ENCODE measurements at regions not wholly inside any gene's neighbourhood (a gene's known extent, or its start where the extent isn't known, plus 50 kb on each side); places are given as distances from the start of the nearest gene placed in this dataset.

GRCh38 chr10:4482659-4483058 is 343.3 kb upstream of the AKR1E2 start:
- Mint-ChIP-seq H3K4me1 (ENCODE audit: unreplicated experiment) (peaks cover 4% of the 10 kb centered on the region), H3K4me3 (ENCODE audit: unreplicated experiment) (no peak overlapping the region), H3K9me3 (ENCODE audit: unreplicated experiment) (no peaks in the 10 kb centered on the region), H3K36me3 (ENCODE audit: low read depth, unreplicated experiment) (no peaks in the 10 kb centered on the region), H3K27me3 (ENCODE audit: unreplicated experiment) (no peaks in the 10 kb centered on the region), H3K27ac (ENCODE audit: unreplicated experiment) (no peak overlapping the region)
- TF ChIP-seq, protein P1, sequence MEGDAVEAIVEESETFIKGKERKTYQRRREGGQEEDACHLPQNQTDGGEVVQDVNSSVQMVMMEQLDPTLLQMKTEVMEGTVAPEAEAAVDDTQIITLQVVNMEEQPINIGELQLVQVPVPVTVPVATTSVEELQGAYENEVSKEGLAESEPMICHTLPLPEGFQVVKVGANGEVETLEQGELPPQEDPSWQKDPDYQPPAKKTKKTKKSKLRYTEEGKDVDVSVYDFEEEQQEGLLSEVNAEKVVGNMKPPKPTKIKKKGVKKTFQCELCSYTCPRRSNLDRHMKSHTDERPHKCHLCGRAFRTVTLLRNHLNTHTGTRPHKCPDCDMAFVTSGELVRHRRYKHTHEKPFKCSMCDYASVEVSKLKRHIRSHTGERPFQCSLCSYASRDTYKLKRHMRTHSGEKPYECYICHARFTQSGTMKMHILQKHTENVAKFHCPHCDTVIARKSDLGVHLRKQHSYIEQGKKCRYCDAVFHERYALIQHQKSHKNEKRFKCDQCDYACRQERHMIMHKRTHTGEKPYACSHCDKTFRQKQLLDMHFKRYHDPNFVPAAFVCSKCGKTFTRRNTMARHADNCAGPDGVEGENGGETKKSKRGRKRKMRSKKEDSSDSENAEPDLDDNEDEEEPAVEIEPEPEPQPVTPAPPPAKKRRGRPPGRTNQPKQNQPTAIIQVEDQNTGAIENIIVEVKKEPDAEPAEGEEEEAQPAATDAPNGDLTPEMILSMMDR (IDR thresholded peaks at IDR 0.05; ENCODE audit: unreplicated experiment) = no peak
- DNase-seq (ENCODE audit: low spot score) = no peak

DNA sequence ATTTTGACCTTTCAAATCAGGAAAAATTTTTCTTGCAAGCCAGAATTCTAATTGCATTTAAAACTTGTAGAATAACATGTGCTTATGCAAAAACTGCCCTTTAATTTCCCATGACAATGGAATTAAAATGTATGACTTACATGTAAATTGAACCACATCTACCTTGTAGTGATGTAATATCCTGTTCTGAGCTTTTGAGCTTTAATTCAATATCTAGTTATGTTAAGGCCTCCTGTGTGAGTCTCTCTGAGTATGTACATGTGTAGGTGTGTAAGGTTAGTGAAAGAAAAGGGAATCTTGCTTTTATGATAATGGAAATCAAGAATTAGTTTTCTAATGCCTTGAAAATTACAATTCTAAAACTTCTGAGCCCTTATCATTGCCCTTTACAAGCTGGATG is 344.8 kb upstream of the AKR1E2 start:
- no peak overlapping the region for H3K4me3 Mint-ChIP-seq (ENCODE audit: unreplicated experiment)
- H3K27ac Mint-ChIP-seq (ENCODE audit: unreplicated experiment) = no peak overlapping the region
- no peaks in the 10 kb centered on the region for H3K9me3 Mint-ChIP-seq (ENCODE audit: unreplicated experiment)
- H3K27me3 Mint-ChIP-seq (ENCODE audit: unreplicated experiment) = no peaks in the 10 kb centered on the region
- TF ChIP-seq, protein P1 (IDR thresholded peaks at IDR 0.05; ENCODE audit: unreplicated experiment) = no peak
- peaks cover 4% of the 10 kb centered on the region for H3K4me1 Mint-ChIP-seq (ENCODE audit: unreplicated experiment)
- H3K36me3 Mint-ChIP-seq (ENCODE audit: low read depth, unreplicated experiment) = no peaks in the 10 kb centered on the region
- DNase-seq (ENCODE audit: low spot score) = no peak

DNA sequence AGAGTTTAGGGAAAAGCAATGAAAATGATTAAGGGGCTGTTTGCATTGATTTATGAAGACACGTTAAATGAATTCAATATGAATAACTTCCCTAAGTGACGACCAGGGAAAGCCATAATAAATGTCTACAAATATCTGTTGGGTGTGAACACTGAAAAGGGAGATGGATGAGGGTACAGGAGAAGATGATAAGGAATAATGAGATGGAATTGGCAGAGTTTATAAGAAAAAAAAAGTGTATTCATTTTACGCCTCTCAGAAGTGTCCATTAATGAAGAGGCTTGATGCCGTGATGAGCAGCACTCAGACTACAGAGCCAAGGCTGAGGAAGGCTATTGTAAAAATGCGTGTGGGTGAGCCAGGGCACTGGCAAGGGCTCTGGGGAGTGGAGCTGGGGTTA is 346.7 kb upstream of the AKR1E2 start:
- no peaks in the 10 kb centered on the region for H3K9me3 Mint-ChIP-seq (ENCODE audit: unreplicated experiment)
- no peaks in the 10 kb centered on the region for H3K36me3 Mint-ChIP-seq (ENCODE audit: low read depth, unreplicated experiment)
- no peak overlapping the region for H3K27ac Mint-ChIP-seq (ENCODE audit: unreplicated experiment)
- H3K27me3 Mint-ChIP-seq (ENCODE audit: unreplicated experiment) = no peaks in the 10 kb centered on the region
- H3K4me1 Mint-ChIP-seq (ENCODE audit: unreplicated experiment) = peaks cover 8% of the 10 kb centered on the region
- no peak overlapping the region for H3K4me3 Mint-ChIP-seq (ENCODE audit: unreplicated experiment)
- TF ChIP-seq, protein P1 (IDR thresholded peaks at IDR 0.05; ENCODE audit: unreplicated experiment) = no peak
- no peak for DNase-seq (ENCODE audit: low spot score)

DNA sequence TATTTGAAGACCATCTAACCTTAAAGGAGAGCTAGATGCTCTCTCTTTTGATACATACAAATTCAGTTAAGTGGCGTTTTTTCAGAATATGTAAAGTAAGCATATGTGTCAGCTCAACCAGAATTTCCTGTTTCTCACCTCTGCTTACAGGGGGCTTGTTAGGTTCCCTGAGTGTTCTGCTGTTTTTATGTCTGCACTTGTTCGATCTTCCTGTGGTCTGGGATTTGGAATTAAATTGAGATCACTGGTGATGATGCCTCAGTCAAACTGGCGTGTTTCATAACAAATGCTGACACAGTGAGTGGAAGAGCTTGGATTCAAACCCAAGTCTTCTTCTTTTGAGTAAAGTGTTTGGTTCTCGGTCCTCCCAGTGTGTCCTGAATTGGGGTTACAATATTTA is 348.3 kb upstream of the AKR1E2 start:
- H3K4me1 Mint-ChIP-seq (ENCODE audit: unreplicated experiment) = peaks cover 10% of the 10 kb centered on the region
- no peak overlapping the region for H3K4me3 Mint-ChIP-seq (ENCODE audit: unreplicated experiment)

DNA sequence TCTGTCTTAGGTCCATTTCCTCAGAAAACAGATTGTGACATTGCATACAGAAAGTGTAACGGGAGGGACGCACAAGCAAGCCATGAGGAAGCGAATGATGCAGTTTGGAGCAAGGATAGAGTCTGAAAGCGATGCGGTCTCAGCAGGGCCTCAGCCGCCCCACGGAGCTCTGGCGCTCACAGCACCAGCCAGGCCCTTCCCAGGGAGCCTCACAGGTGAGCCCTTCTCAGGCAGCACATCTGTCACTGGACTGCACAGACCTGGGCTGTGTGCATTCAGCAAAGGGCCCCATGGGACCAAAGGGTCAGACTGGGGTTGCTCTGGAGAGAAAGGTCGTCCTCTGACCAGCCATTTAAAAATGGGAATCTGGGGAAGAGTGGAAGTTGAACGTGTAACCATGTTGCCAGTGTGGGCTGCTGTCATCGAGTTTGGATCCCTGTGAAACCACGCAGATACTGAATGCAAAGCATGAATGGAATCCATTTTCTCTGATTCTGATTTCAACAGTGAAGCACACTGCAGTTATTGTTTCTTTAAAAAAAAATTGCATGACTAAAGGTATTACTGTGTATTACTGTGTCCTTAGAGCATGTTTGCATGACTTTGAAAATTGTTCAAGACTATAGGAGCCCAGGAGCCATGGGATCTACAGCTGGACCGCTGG is 350.0 kb upstream of the AKR1E2 start:
- H3K9me3 Mint-ChIP-seq (ENCODE audit: unreplicated experiment) = no peaks in the 10 kb centered on the region
- peaks cover 10% of the 10 kb centered on the region for H3K4me1 Mint-ChIP-seq (ENCODE audit: unreplicated experiment)
- H3K27ac Mint-ChIP-seq (ENCODE audit: unreplicated experiment) = no peak overlapping the region
- DNase-seq (ENCODE audit: low spot score) = no peak
- H3K36me3 Mint-ChIP-seq (ENCODE audit: low read depth, unreplicated experiment) = no peaks in the 10 kb centered on the region
- no peak overlapping the region for H3K4me3 Mint-ChIP-seq (ENCODE audit: unreplicated experiment)
- H3K27me3 Mint-ChIP-seq (ENCODE audit: unreplicated experiment) = no peaks in the 10 kb centered on the region
- TF ChIP-seq, protein P1 (IDR thresholded peaks at IDR 0.05; ENCODE audit: unreplicated experiment) = no peak

More for the DNA sequence above, 348.3 kb upstream of the AKR1E2 start:
- Mint-ChIP-seq H3K27me3 (ENCODE audit: unreplicated experiment) (no peaks in the 10 kb centered on the region), H3K27ac (ENCODE audit: unreplicated experiment) (no peak overlapping the region), H3K36me3 (ENCODE audit: low read depth, unreplicated experiment) (no peaks in the 10 kb centered on the region), H3K9me3 (ENCODE audit: unreplicated experiment) (no peaks in the 10 kb centered on the region)
- TF ChIP-seq, protein P1 (IDR thresholded peaks at IDR 0.05; ENCODE audit: unreplicated experiment) = no peak
- no peak for DNase-seq (ENCODE audit: low spot score)

Data from endothelial cell (in vitro differentiated cells).